ENCODE measurements at regions not wholly inside any gene's neighbourhood (a gene's known extent, or its start where the extent isn't known, plus 50 kb on each side); places are given as distances from the start of the nearest gene placed in this dataset.
"Not testable (repeated sequence)": the region's sequence is repeated elsewhere in the genome, so short reads cannot be mapped to it uniquely, and the experiment has no call there.

DNA sequence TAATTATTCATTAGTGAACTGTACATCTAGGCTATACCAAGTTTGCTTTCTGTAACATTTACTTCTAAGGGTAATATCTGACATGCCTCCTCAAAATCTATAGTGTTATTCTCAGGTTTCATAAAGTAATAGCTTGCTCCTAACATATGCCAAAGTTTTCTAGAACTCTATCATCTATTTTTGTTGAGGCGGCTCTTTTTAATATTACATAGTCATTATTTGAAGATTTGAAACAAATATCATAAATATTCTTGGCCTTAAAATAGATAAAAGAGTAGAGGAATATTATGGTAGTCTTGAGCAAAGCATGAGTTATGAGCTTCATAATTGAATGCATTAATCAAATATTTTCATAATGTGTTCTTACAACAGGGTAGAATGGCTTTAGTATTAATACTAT lies 327.2 kb upstream of the KCND2 start:
- no peak for DNase-seq (ENCODE audit: low spot score)

DNA sequence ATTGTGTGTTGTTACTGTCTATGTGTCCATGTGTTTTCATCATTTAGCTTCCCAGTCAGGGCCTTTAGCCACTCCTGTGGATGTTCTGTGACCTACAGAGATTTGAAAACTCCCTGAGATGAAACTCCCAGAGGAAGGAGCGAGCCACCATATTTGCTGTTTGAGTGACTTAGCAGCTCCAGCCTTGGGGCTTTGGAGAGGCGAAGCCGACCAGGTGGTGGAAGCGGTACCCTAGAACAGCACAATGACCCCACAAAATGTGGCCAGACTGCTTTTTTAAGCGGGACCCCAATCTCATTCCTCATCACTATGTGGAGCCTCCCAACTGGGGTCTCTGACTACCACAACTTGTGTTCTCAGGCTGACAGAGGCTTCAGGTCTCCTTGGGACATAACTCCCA lies 323.9 kb upstream of the KCND2 start:
- no peak for DNase-seq (ENCODE audit: low spot score)

DNA sequence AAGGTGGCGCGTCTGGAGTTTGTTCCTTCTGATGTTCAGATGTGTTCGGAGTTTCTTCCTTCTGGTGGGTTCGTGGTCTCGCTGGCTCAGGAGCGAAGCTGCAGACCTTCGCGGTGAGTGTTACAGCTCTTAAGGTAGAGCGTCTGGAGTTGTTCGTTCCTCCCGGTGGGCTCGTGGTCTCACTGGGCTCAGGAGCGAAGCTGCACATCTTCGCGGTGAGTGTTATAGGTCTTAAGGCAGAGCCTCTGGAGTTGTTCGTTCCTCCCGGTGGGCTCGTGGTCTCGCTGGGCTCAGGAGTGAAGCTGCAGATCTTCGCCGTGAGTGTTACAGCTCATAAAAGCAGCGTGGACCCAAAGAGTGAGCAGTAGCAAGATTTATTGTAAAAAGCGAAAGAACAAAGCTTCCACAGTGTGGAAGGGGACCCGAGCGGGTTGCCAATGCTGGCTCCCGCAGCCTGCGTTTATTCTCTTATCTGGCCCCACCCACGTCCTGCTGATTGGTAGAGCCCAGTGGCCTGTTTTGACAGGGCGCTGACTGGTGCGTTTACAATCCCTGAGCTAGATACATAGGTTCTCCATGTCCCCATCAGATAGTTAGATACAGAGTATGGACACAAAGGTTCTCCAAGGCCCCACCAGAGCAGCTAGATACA lies 322.5 kb upstream of the KCND2 start:
- not testable (repeated sequence) for DNase-seq (ENCODE audit: low spot score)

DNA sequence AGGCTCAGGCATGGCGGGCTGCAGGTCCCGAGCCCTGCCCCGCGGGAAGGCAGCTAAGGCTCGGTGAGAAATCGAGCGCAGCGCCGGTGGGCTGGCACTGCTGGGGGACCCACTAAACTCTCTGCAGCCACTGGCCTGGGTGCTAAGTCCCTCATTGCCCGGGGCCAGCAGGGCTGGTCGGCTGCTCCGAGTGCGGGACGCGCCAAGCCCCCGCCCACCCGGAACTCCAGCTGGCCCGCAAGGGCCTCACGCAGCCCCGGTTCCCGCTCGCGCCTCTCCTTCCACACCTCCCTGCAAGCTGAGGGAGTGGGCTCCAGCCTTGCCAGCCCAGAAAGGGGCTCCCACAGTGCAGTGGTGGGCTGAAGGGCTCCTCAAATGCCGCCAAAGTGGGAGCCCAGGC lies 321.4 kb upstream of the KCND2 start:
- not testable (repeated sequence) for DNase-seq (ENCODE audit: low spot score)

DNA sequence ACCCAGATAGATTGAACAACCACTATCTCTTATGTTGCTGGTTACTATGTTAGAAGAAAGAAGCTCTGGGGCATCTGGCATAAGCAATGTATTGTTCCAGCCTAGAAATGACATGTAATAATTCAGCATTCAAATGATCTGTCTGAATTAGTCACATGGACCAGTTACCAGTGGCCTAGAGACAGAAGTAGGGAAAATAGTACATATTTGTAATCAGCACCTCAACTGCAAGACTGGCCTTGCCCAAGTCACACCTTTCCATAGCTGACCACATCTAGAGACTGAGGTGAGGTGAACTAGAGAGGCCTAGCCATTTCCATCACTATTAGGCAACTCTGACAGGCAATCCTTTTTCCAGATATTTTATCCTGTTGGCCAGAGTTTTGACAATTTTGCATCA lies 315.6 kb upstream of the KCND2 start:
- no peak for DNase-seq (ENCODE audit: low spot score)

DNA sequence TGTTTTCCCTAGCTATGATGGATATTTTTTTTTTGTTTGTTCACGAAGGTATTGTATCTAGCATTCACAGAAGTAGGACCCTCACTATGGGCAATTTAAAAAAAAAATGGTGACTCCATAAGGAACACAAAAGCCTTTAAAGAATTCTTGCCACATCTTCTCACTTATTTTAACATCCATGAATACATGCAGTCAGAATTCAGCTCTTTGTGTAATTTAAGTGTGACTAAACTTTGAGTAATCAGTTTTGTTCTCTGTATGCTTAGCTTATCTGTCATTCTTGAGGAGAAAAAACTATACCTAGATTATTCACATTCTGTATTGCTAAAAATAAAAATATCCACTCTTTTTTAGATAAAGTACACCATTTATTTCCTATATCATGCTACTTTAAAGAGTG lies 313.2 kb upstream of the KCND2 start:
- no peak for DNase-seq (ENCODE audit: low spot score)

DNA sequence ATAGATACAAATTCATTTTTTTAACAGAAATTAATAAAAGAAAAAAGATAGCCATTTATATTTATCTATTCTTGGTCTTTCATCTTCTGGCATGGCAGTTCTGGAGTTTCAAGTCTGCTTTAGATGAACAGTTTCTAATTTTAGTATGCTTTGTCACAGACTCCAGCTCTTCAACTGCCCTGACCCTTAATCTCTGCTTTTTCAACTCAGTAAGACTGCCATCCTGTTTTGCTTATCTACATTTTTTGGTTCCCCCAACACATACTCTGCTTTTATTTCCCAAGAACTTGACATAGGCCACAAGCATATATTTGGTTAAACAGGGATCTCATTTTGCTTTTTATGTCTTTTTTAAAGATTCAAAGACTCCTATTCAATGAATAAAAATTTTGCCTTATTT lies 309.3 kb upstream of the KCND2 start:
- DNase-seq (ENCODE audit: low spot score), result no peak

DNA sequence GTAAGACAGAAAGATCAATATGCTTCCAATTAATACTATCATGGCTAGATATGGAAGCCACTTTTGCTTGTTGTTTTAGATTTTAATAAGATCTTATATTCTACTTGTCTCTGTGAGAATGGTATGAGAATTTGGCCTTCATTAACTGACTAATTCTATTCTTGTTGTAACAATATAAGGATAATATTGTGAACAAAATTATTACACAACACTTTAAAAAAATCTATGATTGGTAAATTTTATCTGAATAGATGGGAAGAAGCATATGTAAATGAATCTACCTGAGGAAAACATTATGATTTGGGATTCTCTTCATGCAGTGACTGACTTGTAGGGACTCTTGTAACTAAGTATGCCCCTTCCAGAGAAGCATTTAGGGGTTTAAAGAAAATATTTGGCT lies 308.9 kb upstream of the KCND2 start:
- DNase-seq (ENCODE audit: low spot score), result no peak

DNA sequence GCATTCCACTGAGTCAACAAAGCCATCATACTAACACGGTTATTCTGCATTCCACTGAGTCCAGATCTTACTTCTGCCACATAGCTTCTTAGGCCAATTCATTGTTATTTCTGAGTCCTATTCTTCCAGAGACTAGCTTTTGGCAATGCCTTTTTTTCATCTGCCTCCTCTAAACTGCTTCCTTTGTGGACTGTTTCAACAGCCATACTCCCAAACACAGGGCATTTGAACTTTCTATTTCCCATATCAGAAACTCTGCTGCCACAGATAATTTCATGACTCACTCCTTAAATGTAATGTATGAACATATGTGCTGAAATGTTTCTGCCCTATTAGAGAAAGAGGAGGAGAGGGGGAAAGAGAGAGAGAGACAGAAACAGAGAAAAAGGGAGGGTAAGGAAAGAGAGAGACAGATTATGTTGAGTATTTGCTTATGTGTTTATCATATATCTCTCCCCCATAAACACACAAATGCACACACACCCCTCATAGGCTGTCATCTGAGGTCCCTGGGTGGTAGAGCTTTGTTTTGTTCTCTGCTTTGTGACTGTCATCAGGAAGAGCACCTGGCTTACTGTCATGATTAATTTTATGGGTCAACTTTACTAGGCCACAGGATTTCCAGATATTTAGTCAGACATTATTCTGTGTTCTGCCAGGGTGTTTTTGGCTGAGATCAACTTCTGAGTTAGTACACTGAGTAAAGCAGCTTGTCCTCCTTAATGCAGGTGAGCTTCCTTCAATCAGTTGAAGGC lies 308.0 kb upstream of the KCND2 start:
- no peak for DNase-seq (ENCODE audit: low spot score)

DNA sequence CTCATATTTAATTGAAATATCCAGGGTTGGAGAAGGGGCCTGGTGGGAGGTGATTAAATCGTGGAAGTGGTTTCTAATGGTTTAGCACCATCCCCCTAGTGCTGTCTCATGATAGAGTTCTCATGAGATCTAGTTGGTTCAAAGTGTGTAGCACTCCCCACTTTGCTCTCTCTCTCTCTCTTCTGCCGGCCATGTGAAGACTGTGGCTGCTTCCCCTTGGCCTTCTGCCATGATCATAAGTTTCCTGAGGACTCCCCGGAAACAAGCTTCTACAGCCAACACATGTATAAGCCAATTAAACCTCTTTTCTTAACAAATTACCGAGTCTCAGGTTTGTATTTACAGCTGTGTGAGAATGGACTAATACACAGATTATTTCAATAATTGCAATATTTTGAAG lies 305.8 kb upstream of the KCND2 start:
- DNase-seq (ENCODE audit: low spot score), result no peak

DNA sequence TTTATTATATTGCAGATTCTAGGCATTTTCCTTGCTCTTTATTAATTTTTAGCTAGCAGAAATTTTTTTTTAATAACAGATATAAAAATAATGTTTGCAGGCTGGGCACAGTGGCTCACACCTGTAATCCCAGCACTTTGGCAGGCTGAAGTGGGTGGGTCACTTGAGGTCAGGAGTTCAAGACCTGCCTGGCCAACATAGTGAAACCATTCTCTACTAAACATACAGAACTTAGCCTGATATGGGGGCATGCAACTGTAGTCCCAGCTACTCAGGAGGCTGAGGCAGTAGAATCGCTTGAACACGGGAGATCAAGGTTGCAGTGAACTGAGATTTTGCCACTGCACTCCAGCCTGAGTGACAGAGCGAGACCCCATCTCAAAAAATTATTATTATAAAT lies 304.6 kb upstream of the KCND2 start:
- DNase-seq (ENCODE audit: low spot score), result not testable (repeated sequence)

DNA sequence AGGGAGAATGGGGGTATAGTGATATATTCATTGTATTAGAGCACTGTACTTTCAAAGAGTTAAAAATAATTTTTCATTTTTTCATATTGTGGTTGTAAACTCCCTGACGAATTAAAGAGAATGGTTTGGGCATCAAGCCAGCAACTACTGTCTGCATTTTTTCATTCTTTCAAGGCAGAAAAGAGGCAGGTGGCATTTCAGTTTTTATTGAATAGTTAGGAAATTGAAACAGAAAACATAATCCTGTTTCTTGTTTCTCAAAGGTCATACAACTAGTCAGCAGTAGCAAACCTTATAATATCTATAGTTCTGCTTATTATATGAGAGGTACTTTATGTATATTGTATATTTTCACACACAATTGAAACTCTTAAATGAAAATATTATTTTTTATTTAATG lies 303.9 kb upstream of the KCND2 start:
- no peak for DNase-seq (ENCODE audit: low spot score)

DNA sequence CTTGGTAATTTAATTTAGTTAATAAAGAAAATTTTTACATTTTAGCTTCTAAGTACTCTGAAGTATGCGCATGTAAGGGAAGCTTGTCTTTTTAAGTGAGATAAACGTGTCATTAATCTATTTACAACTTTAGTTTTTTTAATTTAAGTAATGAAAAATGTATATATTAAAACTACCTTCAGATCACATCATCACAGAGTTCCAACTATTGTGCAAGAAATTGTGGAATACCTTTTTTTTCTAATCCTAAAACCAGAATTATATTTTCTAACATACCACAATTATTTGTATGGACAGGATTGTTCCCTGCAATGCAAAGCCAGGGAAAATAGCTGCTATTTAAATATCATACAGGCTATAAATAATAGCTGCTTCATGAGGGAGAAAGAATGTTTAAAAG lies 303.2 kb upstream of the KCND2 start:
- DNase-seq (ENCODE audit: low spot score), result no peak

DNA sequence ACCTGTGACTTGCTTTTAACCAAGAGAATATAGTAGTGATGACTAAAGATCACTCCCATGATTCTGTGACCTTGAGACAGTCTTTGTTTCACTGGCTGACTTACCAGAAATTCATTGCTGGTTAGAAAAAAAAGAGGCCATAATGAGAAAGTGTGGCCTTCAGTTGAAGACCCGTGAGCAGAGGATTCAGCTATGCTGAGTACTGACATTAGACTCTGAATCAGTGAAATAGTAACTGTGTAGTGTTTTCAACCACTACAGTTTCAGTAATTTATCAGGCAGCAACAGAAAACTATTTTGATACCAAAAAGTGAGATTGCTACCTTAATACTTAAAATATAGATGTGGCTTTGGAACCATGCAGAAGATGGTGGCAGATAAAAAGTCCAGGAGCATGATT lies 298.0 kb upstream of the KCND2 start:
- no peak for DNase-seq (ENCODE audit: low spot score)

DNA sequence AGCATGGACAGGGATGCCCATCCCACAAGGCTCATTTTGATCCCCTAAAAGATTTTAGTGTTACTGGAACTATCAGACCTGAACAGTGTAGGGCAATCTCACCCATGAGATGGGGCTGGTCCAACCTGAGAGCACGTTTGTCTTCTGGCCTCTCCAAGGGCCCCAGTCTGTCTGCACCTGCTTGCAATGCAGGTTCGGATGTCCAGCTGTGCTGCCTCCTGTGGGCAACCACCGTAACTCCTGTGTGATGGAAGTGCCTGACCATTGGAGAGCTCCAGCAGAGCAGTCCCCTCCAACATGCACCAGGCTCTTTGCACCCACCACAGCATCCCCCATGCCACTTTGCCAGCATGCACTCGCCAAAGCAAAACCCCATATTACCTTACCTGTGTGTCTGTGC lies 290.1 kb upstream of the KCND2 start:
- no peak for DNase-seq (ENCODE audit: low spot score)

DNA sequence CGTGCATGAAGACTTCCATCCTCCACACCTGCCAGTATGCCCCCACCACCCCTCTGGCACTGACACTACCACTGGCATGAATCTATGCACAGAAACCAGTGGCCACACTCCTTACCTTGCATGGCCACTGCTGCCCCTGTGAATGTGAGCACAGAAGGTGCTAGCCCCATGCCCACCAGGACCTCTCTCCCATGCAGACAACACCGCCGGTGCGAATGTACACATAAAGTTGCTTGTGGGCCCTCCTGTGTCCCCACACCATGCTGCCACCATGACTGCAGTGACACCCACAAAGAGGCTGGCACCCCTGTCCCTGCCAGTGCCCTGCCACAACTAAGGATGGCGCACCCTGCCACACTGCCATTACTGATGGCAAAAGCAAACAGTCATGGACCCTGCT lies 289.5 kb upstream of the KCND2 start:
- no peak for DNase-seq (ENCODE audit: low spot score)

DNA sequence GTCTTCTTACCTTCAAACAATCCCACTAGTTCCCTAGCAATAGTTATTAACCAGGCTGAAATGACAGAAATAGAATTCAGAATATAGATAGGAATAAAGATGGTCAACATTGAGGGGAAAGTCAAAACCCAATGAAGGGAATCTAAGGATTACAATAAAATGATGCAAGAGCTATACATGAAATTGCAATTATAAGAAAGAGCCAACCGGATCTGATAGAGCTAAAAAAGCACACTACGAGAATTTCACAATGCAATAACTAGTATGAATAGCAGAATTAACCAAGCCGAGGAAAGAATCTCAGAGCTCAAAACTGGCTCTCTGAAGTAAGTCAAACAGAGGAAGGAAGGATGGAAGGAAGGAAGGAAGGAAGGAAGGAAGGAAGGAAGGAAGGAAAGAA lies 288.7 kb upstream of the KCND2 start:
- no peak for DNase-seq (ENCODE audit: low spot score)

DNA sequence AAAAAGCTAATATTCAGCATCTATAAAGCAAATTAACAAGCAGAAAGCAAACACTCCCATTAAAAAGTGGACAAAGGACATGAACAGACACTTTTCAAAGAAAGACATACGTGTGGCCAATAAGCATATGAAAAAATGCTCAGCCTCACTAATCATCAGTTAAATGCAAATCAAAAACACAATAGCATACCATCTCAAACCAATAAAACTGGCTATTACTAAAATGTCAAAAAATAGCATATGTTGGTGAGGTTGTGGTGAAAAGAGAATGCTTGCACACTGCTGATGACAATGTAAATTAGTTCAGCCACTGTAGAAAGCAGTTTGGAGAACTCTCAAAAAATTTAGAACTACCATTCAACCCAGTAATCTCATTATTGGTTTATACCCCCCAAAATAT lies 284.6 kb upstream of the KCND2 start:
- no peak for DNase-seq (ENCODE audit: low spot score)

DNA sequence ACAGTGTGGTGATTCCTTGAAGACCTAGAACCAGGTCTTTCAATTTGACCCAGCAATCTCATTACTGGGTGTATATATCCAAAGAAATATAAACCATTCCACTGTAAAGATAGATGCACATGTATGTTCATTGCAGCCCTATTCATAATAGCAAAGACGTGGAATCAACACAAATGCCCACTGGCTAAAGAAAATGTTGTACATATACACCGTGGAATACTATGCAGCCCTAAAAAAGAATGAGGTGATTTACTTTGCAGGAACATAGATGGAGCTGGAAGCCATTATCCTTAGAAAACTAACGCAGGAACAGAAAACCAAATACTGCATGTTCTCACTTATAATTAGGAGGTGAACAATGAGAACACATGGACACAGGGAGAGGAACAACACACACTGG lies 278.0 kb upstream of the KCND2 start:
- no peak for DNase-seq (ENCODE audit: low spot score)

DNA sequence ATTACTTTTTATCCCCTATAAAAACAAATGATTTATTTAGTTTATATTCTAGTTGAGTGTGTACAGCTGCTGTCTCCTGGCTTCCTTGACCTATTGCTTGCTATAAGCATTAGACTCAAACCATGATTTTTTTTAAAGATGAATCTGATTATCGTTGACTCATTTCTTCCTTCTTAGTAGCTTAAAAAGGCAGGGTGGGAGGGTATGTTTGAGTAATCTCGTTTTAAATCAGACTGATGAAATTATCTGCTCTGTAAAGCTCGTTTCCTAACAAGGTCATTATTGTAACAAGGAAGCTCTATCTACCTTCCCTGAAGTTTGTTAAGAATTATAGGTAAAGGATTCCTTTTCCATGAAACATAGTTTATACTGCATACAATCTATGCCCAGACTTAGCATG lies 276.3 kb upstream of the KCND2 start:
- no peak for DNase-seq (ENCODE audit: low spot score)

DNA sequence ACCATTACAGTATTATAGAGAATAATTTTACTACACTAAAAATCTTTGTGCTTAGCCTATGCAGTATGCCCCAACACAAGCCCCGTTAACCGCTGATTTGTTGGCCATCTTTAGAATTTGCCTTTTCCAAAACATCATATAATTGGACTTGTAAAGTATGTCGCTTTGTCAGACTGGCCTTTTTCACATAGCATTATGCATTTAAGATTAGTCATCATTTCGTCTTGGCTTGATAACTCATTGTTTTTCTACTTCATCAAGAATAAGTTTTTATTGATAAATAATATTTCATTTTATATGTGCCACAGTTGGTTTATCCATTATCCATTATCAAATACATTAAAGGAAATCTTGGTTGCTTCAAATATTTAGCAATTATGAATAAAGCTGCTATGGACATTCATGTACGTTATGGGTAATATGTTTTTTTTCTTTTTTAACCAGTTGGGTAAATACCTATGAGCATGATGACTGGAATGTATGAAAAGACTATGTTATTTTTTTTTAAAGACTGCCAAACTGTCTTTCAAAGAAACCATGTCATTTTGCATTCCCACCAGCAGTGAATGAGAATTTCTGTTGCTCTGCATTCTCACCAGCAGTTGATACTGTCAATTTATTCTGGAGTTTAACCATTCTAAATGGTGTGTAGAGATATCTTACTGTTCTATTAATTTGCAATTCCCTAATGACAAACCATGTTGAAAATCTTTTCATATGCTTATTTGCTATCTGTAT lies 273.1 kb upstream of the KCND2 start:
- no peak for DNase-seq (ENCODE audit: low spot score)

DNA sequence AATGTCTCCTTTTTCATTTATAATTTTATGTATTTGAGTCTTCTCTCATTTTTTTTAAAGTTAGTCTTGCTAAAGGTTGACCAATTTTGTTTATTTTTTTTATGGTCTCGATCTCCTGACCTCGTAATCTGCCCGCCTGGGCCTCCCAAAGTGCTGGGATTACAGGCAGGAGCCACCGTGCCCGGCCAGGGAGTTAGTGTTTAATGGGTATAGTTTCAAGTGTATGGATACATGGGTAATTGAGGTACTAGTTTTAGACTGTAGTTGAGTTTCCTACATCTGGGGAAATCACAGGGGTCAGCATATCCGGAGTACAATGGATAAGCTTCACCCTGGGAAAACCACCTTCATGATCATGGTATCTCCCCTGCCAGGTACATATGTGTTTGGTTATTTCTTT lies 267.3 kb upstream of the KCND2 start:
- no peak for DNase-seq (ENCODE audit: low spot score)

DNA sequence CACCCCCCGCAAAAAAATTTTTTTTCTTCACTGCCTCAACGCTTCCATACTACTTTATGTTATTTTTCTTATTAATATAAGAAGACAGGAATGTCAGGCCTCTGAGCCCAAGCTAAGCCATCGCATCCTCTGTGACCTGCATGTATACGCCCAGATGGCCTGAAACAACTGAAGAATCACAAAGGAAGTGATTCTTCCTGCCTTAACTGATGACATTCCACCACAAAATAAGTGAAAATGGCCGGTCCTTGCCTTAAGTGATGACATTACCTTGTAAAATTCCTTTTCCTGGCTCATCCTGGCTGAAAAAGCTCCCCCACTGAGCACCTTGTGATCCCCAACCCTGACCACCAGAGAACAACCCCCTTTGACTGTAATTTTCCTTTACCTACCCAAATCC lies 258.7 kb upstream of the KCND2 start:
- not testable (repeated sequence) for DNase-seq (ENCODE audit: low spot score)

Data from COLO829 (cell line).